Fibroblast of lung (primary cell): ENCODE measurements at regions not wholly inside any gene's neighbourhood (a gene's known extent, or its start where the extent isn't known, plus 50 kb on each side); places are given as distances from the start of the nearest gene placed in this dataset.

ENCODE experiments used
- DNase-seq, 2 donors: peaks; one replicate each; pipeline versions ENCODE4 v3.0.0 to v3.0.0-alpha.2; 2010; ENCODE audit warnings: low read depth in 2 of 2
- H2AFZ ChIP-seq: 2 replicates; pipeline ENCODE4 v1.5.1; 2012; ENCODE audit warnings: low read length, control low read depth, inconsistent platforms
- H3K27ac ChIP-seq: 2 replicates; pipeline ENCODE4 v1.5.1; 2011; ENCODE audit warnings: low read length, control low read depth; ENCODE audit not compliant: insufficient read depth
- H3K27me3 ChIP-seq: 2 replicates; pipeline ENCODE4 v1.5.1; 2011; ENCODE audit warnings: mild to moderate bottlenecking, low read length; ENCODE audit not compliant: control insufficient read depth, insufficient read depth
- H3K36me3 ChIP-seq: 2 replicates; pipeline ENCODE4 v1.5.1; 2011; ENCODE audit warnings: low read length; ENCODE audit not compliant: control insufficient read depth, insufficient read depth
- H3K4me1 ChIP-seq: 2 replicates; pipeline ENCODE4 v1.5.1; 2011; ENCODE audit warnings: low read length; ENCODE audit not compliant: control insufficient read depth, insufficient read depth; ENCODE audit errors: extremely low read depth
- H3K4me2 ChIP-seq: 2 replicates; pipeline ENCODE4 v1.5.1; 2011; ENCODE audit warnings: low read length, control low read depth; ENCODE audit not compliant: insufficient read depth; ENCODE audit errors: extremely low read depth
- H3K4me3 ChIP-seq, 4 experiments: fragments of 200-600 bp in 1 of 4; sonication (generic) in 1 of 4; replicated peaks in 1 of 4; 2 replicates each; pipeline ENCODE4 v1.5.1; 2011 to 2016; ENCODE audit warnings: low read length in 4 of 4, low read depth in 3 of 4, mild to moderate bottlenecking in 3 of 4, control low read depth in 2 of 4, inconsistent platforms in 1 of 4, mixed read lengths in 1 of 4; ENCODE audit not compliant: insufficient read depth in 1 of 4; ENCODE audit errors: control extremely low read depth in 1 of 4
- H3K79me2 ChIP-seq: 2 replicates; pipeline ENCODE4 v1.5.1; 2012; ENCODE audit warnings: mild to moderate bottlenecking, low read length, inconsistent platforms; ENCODE audit not compliant: control insufficient read depth, insufficient read depth
- H3K9ac ChIP-seq: 2 replicates; pipeline ENCODE4 v1.5.1; 2011; ENCODE audit warnings: mild to moderate bottlenecking, low read length, control low read depth; ENCODE audit not compliant: insufficient read depth
- H3K9me3 ChIP-seq: 2 replicates; pipeline ENCODE4 v1.5.1; 2012; ENCODE audit warnings: low read depth, low read length; ENCODE audit not compliant: control insufficient read depth, insufficient read depth
- H4K20me1 ChIP-seq: 2 replicates; pipeline ENCODE4 v1.5.1; 2011; ENCODE audit warnings: low read length; ENCODE audit not compliant: control insufficient read depth, insufficient read depth; ENCODE audit errors: extremely low read depth
- CTCF ChIP-seq, 2 donors: IDR thresholded peaks in 1 of 2; conservative IDR thresholded peaks in 1 of 2; 1 replicate in 1 of 2; 2 replicates in 1 of 2; pipeline ENCODE4 v1.5.1; 2011 to 2012; ENCODE audit warnings: low read length in 2 of 2, control low read depth in 1 of 2, inconsistent platforms in 1 of 2, low read depth in 1 of 2, mild to moderate bottlenecking in 1 of 2
- EZH2 ChIP-seq: IDR thresholded peaks from 2 replicates; pipeline ENCODE4 v1.5.1; 2012; ENCODE audit warnings: low read length, control low read depth, mild to moderate bottlenecking; ENCODE audit errors: missing control alignments

- TF ChIP-seq EZH2 (no peak), CTCF (conservative IDR thresholded peaks at IDR 0.05 in 1 of 2, IDR thresholded peaks at IDR 0.05 in 1 of 2; ENCODE audit: low read depth in 1 of 2, low read length in 2 of 2) (no peak)
- no peaks in the 10 kb centered on the region for H3K36me3 ChIP-seq
Measured at GRCh38 chr14:98564006-98564405, 708.0 kb downstream of the BCL11B start.

DNA sequence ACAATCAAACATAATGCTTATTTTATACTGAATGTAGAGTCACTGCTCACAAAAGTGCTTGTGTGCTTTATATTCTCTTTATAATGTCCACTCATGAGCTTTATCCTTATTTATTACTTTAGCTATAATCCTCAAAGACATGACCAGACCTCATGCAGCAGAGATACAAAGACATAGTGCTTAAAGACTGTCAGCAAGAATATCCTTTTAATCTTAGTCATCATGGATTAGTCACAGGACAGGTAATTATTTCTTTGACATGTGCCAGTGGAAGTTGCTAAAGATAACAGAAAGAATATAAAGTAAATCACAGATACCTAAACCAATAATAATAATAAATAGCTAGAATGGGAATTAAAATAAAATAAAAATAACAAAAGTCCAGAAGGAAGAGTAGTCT is 707.5 kb downstream of the BCL11B start:
- no peaks in the 10 kb centered on the region for H3K27me3 ChIP-seq
- no peak overlapping the region for H3K9ac ChIP-seq
- no peak overlapping the region for H2AFZ ChIP-seq
- no peaks in the 10 kb centered on the region for H4K20me1 ChIP-seq
- TF ChIP-seq CTCF (conservative IDR thresholded peaks at IDR 0.05 in 1 of 2, IDR thresholded peaks at IDR 0.05 in 1 of 2; ENCODE audit: low read depth in 1 of 2, low read length in 2 of 2), result no peak
- TF ChIP-seq EZH2, result no peak
- H3K4me2 ChIP-seq, result no peak overlapping the region
- no peaks in the 10 kb centered on the region for H3K79me2 ChIP-seq
- H3K36me3 ChIP-seq, result no peaks in the 10 kb centered on the region
- no peak for DNase-seq
- H3K9me3 ChIP-seq, result no peaks in the 10 kb centered on the region
- H3K4me3 ChIP-seq, result no peak overlapping the region
- H3K27ac ChIP-seq, result no peak overlapping the region
- H3K4me1 ChIP-seq, result no peaks in the 10 kb centered on the region

More at GRCh38 chr14:98564006-98564405, 708.0 kb downstream of the BCL11B start:
- no peak overlapping the region for H2AFZ ChIP-seq
- no peaks in the 10 kb centered on the region for H3K4me1 ChIP-seq
- H3K79me2 ChIP-seq, result no peaks in the 10 kb centered on the region
- H3K9ac ChIP-seq, result no peak overlapping the region
- no peak overlapping the region for H3K4me2 ChIP-seq
- H3K4me3 ChIP-seq, result no peak overlapping the region
- no peak for DNase-seq
- no peaks in the 10 kb centered on the region for H3K9me3 ChIP-seq
- H4K20me1 ChIP-seq, result no peaks in the 10 kb centered on the region
- H3K27ac ChIP-seq, result no peak overlapping the region
- H3K27me3 ChIP-seq, result no peaks in the 10 kb centered on the region

DNA sequence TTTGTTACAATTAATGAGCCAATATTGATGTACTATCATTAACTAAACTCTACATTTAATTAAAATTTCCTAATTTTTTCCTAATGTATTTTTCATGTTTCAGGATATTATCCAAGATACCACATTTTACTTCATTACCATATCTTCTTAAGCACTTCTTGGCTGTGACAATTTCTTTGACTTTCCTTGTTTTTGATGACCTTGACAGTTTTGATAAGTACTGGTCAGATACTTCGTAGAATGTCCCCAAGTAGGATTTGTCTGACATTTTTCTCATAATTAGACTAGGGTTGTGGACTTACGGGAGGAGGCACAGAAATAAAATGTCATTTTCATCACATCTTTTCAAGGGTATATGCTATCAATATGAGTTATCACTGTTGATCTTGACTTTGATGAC is 700.9 kb downstream of the BCL11B start:
- DNase-seq, result no peak
- H3K4me3 ChIP-seq, result no peak overlapping the region
- TF ChIP-seq CTCF (conservative IDR thresholded peaks at IDR 0.05 in 1 of 2, IDR thresholded peaks at IDR 0.05 in 1 of 2; ENCODE audit: low read depth in 1 of 2, low read length in 2 of 2) (no peak), EZH2 (no peak)
- H3K4me1 ChIP-seq, result no peaks in the 10 kb centered on the region
- H3K36me3 ChIP-seq, result no peaks in the 10 kb centered on the region
- no peak overlapping the region for H2AFZ ChIP-seq
- no peaks in the 10 kb centered on the region for H4K20me1 ChIP-seq
- no peaks in the 10 kb centered on the region for H3K27me3 ChIP-seq
- no peak overlapping the region for H3K27ac ChIP-seq
- no peaks in the 10 kb centered on the region for H3K79me2 ChIP-seq
- H3K9me3 ChIP-seq, result no peaks in the 10 kb centered on the region
- H3K4me2 ChIP-seq, result no peak overlapping the region
- no peak overlapping the region for H3K9ac ChIP-seq
